ENCODE measurements at regions not wholly inside any gene's neighbourhood (a gene's known extent, or its start where the extent isn't known, plus 50 kb on each side); places are given as distances from the start of the nearest gene placed in this dataset.

GRCh38 chr7:68556537-68556936, 1041.7 kb upstream of the AUTS2 start:
- 94% methylated on average over 3 of the region's 3 CpGs for WGBS
- no peaks in the 10 kb centered on the region for H3K9me3 ChIP-seq
- no peak for DNase-seq (ENCODE audit: low spot score in 2 of 2)
- H3K36me3 ChIP-seq, result no peaks in the 10 kb centered on the region
- H3K4me3 ChIP-seq, result no peak overlapping the region
- TF ChIP-seq CTCF (IDR thresholded peaks at IDR 0.05) (no peak), POLR2AphosphoS5 (IDR thresholded peaks at IDR 0.05) (no peak), EP300 (IDR thresholded peaks at IDR 0.05) (no peak), POLR2A (IDR thresholded peaks at IDR 0.05) (no peak)
- H3K4me1 ChIP-seq, result no peaks in the 10 kb centered on the region
- H3K27ac ChIP-seq, result no peak overlapping the region
- H3K27me3 ChIP-seq, result peaks cover 3% of the 10 kb centered on the region

- no peaks in the 10 kb centered on the region for H3K9me3 ChIP-seq
- H3K4me1 ChIP-seq, result no peaks in the 10 kb centered on the region
- 80% methylated on average over 1 of the region's 1 CpG for WGBS
- no peaks in the 10 kb centered on the region for H3K36me3 ChIP-seq
- no peak for DNase-seq (ENCODE audit: low spot score in 2 of 2)
- TF ChIP-seq EP300 (IDR thresholded peaks at IDR 0.05), result no peak
- no peak for TF ChIP-seq CTCF (IDR thresholded peaks at IDR 0.05)
- TF ChIP-seq POLR2A (IDR thresholded peaks at IDR 0.05), result no peak
- H3K27me3 ChIP-seq, result peaks cover 3% of the 10 kb centered on the region
- H3K4me3 ChIP-seq, result no peak overlapping the region
- H3K27ac ChIP-seq, result no peak overlapping the region
These were observed 1038.8 kb upstream of the AUTS2 start for GRCh38 chr7:68559518-68559917.

GRCh38 chr7:68562323-68562899, 1035.9 kb upstream of the AUTS2 start:
- peaks cover 3% of the 10 kb centered on the region for H3K27me3 ChIP-seq
- no peaks in the 10 kb centered on the region for H3K4me1 ChIP-seq
- H3K4me3 ChIP-seq, result no peak overlapping the region
- 78% methylated on average over 6 of the region's 6 CpGs for WGBS
- no peaks in the 10 kb centered on the region for H3K36me3 ChIP-seq
- no peak for TF ChIP-seq EP300 (IDR thresholded peaks at IDR 0.05)
- TF ChIP-seq CTCF (IDR thresholded peaks at IDR 0.05), result no peak
- TF ChIP-seq POLR2AphosphoS5 (IDR thresholded peaks at IDR 0.05), result no peak
- TF ChIP-seq POLR2A (IDR thresholded peaks at IDR 0.05), result no peak
- no peaks in the 10 kb centered on the region for H3K9me3 ChIP-seq
- no peak overlapping the region for H3K27ac ChIP-seq
- DNase-seq (ENCODE audit: low spot score in 2 of 2), result no peak

GRCh38 chr7:68564306-68565135, 1033.8 kb upstream of the AUTS2 start:
- Histone ChIP-seq H3K27me3 (no peaks in the 10 kb centered on the region), H3K36me3 (no peaks in the 10 kb centered on the region), H3K4me1 (no peaks in the 10 kb centered on the region), H3K27ac (no peak overlapping the region), H3K4me3 (no peak overlapping the region), H3K9me3 (no peaks in the 10 kb centered on the region)
- TF ChIP-seq POLR2AphosphoS5 (IDR thresholded peaks at IDR 0.05), result no peak
- TF ChIP-seq POLR2A (IDR thresholded peaks at IDR 0.05), result no peak
- no peak for TF ChIP-seq CTCF (IDR thresholded peaks at IDR 0.05)
- TF ChIP-seq EP300 (IDR thresholded peaks at IDR 0.05), result no peak
- DNase-seq (ENCODE audit: low spot score in 2 of 2), result no peak
- WGBS, result 55% methylated on average over 6 of the region's 6 CpGs

- Histone ChIP-seq H3K4me1 (no peaks in the 10 kb centered on the region), H3K36me3 (no peaks in the 10 kb centered on the region), H3K27ac (no peak overlapping the region), H3K27me3 (no peaks in the 10 kb centered on the region), H3K9me3 (no peaks in the 10 kb centered on the region), H3K4me3 (no peak overlapping the region)
- TF ChIP-seq CTCF (IDR thresholded peaks at IDR 0.05) (no peak), EP300 (IDR thresholded peaks at IDR 0.05) (no peak), POLR2AphosphoS5 (IDR thresholded peaks at IDR 0.05) (no peak), POLR2A (IDR thresholded peaks at IDR 0.05) (no peak)
- no peak for DNase-seq (ENCODE audit: low spot score in 2 of 2)
These were observed 1027.0 kb upstream of the AUTS2 start for GRCh38 chr7:68571286-68571685.
